Neural progenitor cell (in vitro differentiated cells): ENCODE measurements at regions not wholly inside any gene's neighbourhood (a gene's known extent, or its start where the extent isn't known, plus 50 kb on each side); places are given as distances from the start of the nearest gene placed in this dataset.

ENCODE experiments used
- DNase-seq: peaks from one replicate; pipeline ENCODE4 v3.0.0-alpha.2; 2016; ENCODE audit warnings: low spot score
- H2AFZ ChIP-seq: fragments of 200-600 bp; sonication (generic); replicated peaks from 2 replicates; pipeline ENCODE4 v1.6.1; 2016; ENCODE audit warnings: antibody characterized with exemption
- H3F3A ChIP-seq: fragments of 200-600 bp; sonication (generic); 2 replicates; pipeline ENCODE4 v1.6.1; 2016; ENCODE audit warnings: antibody characterized with exemption, low read depth
- H3K27ac ChIP-seq: fragments of 200-600 bp; sonication (generic); 2 replicates; pipeline ENCODE4 v1.5.1; 2016; ENCODE audit warnings: mild to moderate bottlenecking
- H3K27me3 ChIP-seq: fragments of 200-600 bp; sonication (generic); 2 replicates; pipeline ENCODE4 v1.6.1; 2016; ENCODE audit warnings: mild to moderate bottlenecking, moderate library complexity
- H3K36me3 ChIP-seq: fragments of 200-600 bp; sonication (generic); 2 replicates; pipeline ENCODE4 v1.5.1; 2016
- H3K4me1 ChIP-seq: fragments of 200-600 bp; sonication (generic); 2 replicates; pipeline ENCODE4 v1.6.1; 2016; ENCODE audit warnings: mixed run types
- H3K4me2 ChIP-seq: fragments of 200-600 bp; sonication (generic); 2 replicates; pipeline ENCODE4 v1.6.1; 2016
- H3K4me3 ChIP-seq: fragments of 200-600 bp; sonication (generic); 2 replicates; pipeline ENCODE4 v1.5.1; 2016
- H3K79me2 ChIP-seq: fragments of 200-600 bp; sonication (generic); 2 replicates; pipeline ENCODE4 v1.6.1; 2016; ENCODE audit warnings: low read depth
- H3K9ac ChIP-seq: fragments of 200-600 bp; sonication (generic); 2 replicates; pipeline ENCODE4 v1.6.1; 2016
- H3K9me3 ChIP-seq: fragments of 200-600 bp; sonication (generic); 2 replicates; pipeline ENCODE4 v1.5.1; 2016; ENCODE audit warnings: low read depth
- H4K20me1 ChIP-seq: fragments of 200-600 bp; sonication (generic); 2 replicates; pipeline ENCODE4 v1.6.1; 2016; ENCODE audit warnings: low read depth
- H3K27ac Mint-ChIP-seq: 3 replicates; pipeline ENCODE4 v1.8.0; 2021; ENCODE audit warnings: mixed read lengths
- H3K27me3 Mint-ChIP-seq: 2 replicates; pipeline ENCODE4 v1.8.0; 2022; ENCODE audit warnings: low read depth, mild to moderate bottlenecking, inconsistent platforms, moderate library complexity, mixed read lengths; ENCODE audit not compliant: insufficient read depth
- H3K36me3 Mint-ChIP-seq: 3 replicates; pipeline ENCODE4 v1.8.0; 2021; ENCODE audit warnings: mixed read lengths
- H3K4me1 Mint-ChIP-seq: 3 replicates; pipeline ENCODE4 v1.8.0; 2021; ENCODE audit warnings: mixed read lengths
- H3K4me3 Mint-ChIP-seq: 3 replicates; pipeline ENCODE4 v1.8.0; 2021; ENCODE audit warnings: mild to moderate bottlenecking, moderate library complexity, mixed read lengths
- H3K9me3 Mint-ChIP-seq: 3 replicates; pipeline ENCODE4 v1.8.0; 2020; ENCODE audit warnings: mixed read lengths
- CTCF ChIP-seq: fragments of 200-600 bp; sonication (generic); IDR thresholded peaks from 2 replicates; pipeline ENCODE4 v1.5.1; 2017; ENCODE audit warnings: antibody characterized with exemption, mild to moderate bottlenecking
- EZH2 ChIP-seq: fragments of 200-600 bp; sonication (generic); IDR thresholded peaks from 2 replicates; pipeline ENCODE4 v1.6.1; 2017; ENCODE audit warnings: antibody characterized with exemption, mild to moderate bottlenecking, moderate library complexity
- EZH2phosphoT487 ChIP-seq: fragments of 200-600 bp; sonication (generic); IDR thresholded peaks from 2 replicates; pipeline ENCODE4 v1.6.1; 2017; ENCODE audit warnings: antibody characterized with exemption

GRCh38 chr16:87549627-87550494 lies 52.4 kb upstream of the JPH3 start:
- DNase-seq, result no peak
- H3K4me2 ChIP-seq, result no peak overlapping the region
- no peaks in the 10 kb centered on the region for H3K9me3 ChIP-seq
- H3K27me3 Mint-ChIP-seq, result peaks cover 14% of the 10 kb centered on the region
- no peak overlapping the region for H3K4me3 ChIP-seq
- H3K36me3 Mint-ChIP-seq, result no peaks in the 10 kb centered on the region
- H3K36me3 ChIP-seq, result no peaks in the 10 kb centered on the region
- peaks cover 8% of the 10 kb centered on the region for H3K4me1 Mint-ChIP-seq
- no peaks in the 10 kb centered on the region for H3K27me3 ChIP-seq
- no peak overlapping the region for H3K27ac ChIP-seq
- peak overlapping the region; percentile 84 for H3K27ac Mint-ChIP-seq
- no peaks in the 10 kb centered on the region for H3K4me1 ChIP-seq
- no peak for TF ChIP-seq CTCF
- no peak for TF ChIP-seq EZH2phosphoT487
- no peak for TF ChIP-seq EZH2
- peaks cover 5% of the 10 kb centered on the region for H3K9me3 Mint-ChIP-seq
- no peaks in the 10 kb centered on the region for H3F3A ChIP-seq
- H3K79me2 ChIP-seq, result no peaks in the 10 kb centered on the region
- H3K4me3 Mint-ChIP-seq, result peak overlapping the region; percentile 68
- H4K20me1 ChIP-seq, result no peaks in the 10 kb centered on the region
- no peak overlapping the region for H2AFZ ChIP-seq
- H3K9ac ChIP-seq, result no peak overlapping the region

GRCh38 chr16:87548046-87548445 lies 54.3 kb upstream of the JPH3 start:
- no peaks in the 10 kb centered on the region for H3K36me3 ChIP-seq
- peaks cover 8% of the 10 kb centered on the region for H3K4me1 Mint-ChIP-seq
- H3F3A ChIP-seq, result no peaks in the 10 kb centered on the region
- no peak overlapping the region for H3K4me3 ChIP-seq
- H3K9ac ChIP-seq, result no peak overlapping the region
- no peak overlapping the region for H2AFZ ChIP-seq
- peaks cover 18% of the 10 kb centered on the region for H3K27me3 Mint-ChIP-seq
- no peaks in the 10 kb centered on the region for H4K20me1 ChIP-seq
- peaks cover 5% of the 10 kb centered on the region for H3K9me3 Mint-ChIP-seq
- no peak for DNase-seq
- no peak overlapping the region for H3K27ac Mint-ChIP-seq
- no peak for TF ChIP-seq CTCF
- no peak for TF ChIP-seq EZH2
- TF ChIP-seq EZH2phosphoT487, result no peak
- H3K27ac ChIP-seq, result no peak overlapping the region
- no peak overlapping the region for H3K4me2 ChIP-seq
- H3K27me3 ChIP-seq, result no peaks in the 10 kb centered on the region
- H3K4me1 ChIP-seq, result no peaks in the 10 kb centered on the region
- no peaks in the 10 kb centered on the region for H3K36me3 Mint-ChIP-seq
- no peaks in the 10 kb centered on the region for H3K9me3 ChIP-seq
- H3K79me2 ChIP-seq, result no peaks in the 10 kb centered on the region
- H3K4me3 Mint-ChIP-seq, result peak overlapping the region; percentile 15

GRCh38 chr16:87543436-87544191 lies 50.8 kb upstream of the ZCCHC14 start:
- no peaks in the 10 kb centered on the region for H3K36me3 ChIP-seq
- DNase-seq, result no peak
- peaks cover 39% of the 10 kb centered on the region for H3K4me1 Mint-ChIP-seq
- H3K79me2 ChIP-seq, result no peaks in the 10 kb centered on the region
- H3K4me1 ChIP-seq, result peaks cover 20% of the 10 kb centered on the region
- H3K4me3 ChIP-seq, result no peak overlapping the region
- H3K9ac ChIP-seq, result no peak overlapping the region
- no peaks in the 10 kb centered on the region for H3K36me3 Mint-ChIP-seq
- no peaks in the 10 kb centered on the region for H3K9me3 ChIP-seq
- H3K27me3 ChIP-seq, result no peaks in the 10 kb centered on the region
- no peak overlapping the region for H2AFZ ChIP-seq
- no peaks in the 10 kb centered on the region for H4K20me1 ChIP-seq
- no peaks in the 10 kb centered on the region for H3F3A ChIP-seq
- H3K27me3 Mint-ChIP-seq, result peaks cover 13% of the 10 kb centered on the region
- TF ChIP-seq EZH2 (no peak), CTCF (no peak), EZH2phosphoT487 (no peak)
- no peak overlapping the region for H3K27ac Mint-ChIP-seq
- H3K27ac ChIP-seq, result no peak overlapping the region
- no peak overlapping the region for H3K4me3 Mint-ChIP-seq
- H3K9me3 Mint-ChIP-seq, result peaks cover 5% of the 10 kb centered on the region
- no peak overlapping the region for H3K4me2 ChIP-seq
